ENCODE measurements at regions not wholly inside any gene's neighbourhood (a gene's known extent, or its start where the extent isn't known, plus 50 kb on each side); places are given as distances from the start of the nearest gene placed in this dataset.

DNA sequence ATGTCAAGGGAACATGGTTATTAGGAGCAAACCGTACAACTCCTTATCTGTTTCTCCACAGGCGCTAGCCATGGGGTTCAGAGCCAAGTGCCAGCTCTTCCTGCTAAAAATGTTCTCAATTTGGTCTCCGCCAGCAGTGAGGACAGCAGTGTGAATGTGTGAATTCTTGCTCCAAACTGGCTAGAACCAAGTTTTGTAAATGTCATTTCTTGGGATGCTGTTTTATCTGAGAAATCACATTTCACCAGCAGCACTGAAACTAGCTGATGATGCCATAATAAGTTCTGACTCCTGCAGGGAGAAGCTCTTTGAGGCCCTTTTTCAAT, 140.6 kb upstream of the LGALSL start:
- ATAC-seq (no peak), DNase-seq (no peak)
- Mint-ChIP-seq H3K9me3 (ENCODE audit: insufficient read depth) (no peaks in the 10 kb centered on the region), H3K4me1 (ENCODE audit: low read depth) (peaks cover 2% of the 10 kb centered on the region), H3K27me3 (ENCODE audit: low read depth) (peaks cover 12% of the 10 kb centered on the region), H3K36me3 (ENCODE audit: low read depth) (no peaks in the 10 kb centered on the region), H3K27ac (no peak overlapping the region), H3K4me3 (no peak overlapping the region)
- ChIA-PET CTCF (interaction anchor here (0.7 to 2.2 kb wide), 2 partner anchors 17 to 175 kb away, joined by 3 to 9 read pairs; no protein-coding TSS in a partner anchor), POLR2A (no interaction called here)

DNA sequence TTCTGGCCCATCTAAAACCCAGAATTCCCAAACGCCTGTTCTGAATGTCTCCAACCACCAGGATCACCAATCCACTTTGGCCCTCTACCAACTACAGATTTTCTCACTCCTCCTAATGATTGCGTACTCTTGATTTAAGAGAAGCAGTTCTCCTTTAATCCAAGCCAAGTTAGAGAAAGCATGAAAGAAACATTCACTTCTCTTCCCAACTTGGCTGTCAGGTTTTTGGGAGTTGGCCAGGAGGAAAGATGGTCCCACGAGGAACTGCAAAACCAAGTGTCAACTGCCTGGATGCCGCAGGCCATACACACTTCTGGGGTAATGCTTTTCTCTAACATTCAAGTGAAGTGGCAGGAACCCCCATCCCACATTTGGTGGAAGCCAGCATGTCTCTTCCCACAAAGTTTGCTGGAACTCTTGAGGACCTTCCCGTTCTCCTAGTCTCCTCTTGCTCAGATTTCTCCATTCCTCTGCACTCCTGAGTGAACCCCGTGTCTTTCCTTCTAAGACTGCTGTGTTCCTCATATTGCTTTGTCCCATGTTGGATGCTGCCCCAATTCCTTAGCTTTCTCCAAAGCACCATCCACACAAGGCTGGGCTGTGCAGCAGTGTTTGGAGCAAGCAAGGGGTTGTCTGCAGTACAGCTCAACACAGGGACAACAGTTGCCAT, 138.5 kb upstream of the LGALSL start:
- ATAC-seq (no peak), DNase-seq (no peak)
- Mint-ChIP-seq H3K4me3 (no peak overlapping the region), H3K36me3 (ENCODE audit: low read depth) (no peaks in the 10 kb centered on the region), H3K27me3 (ENCODE audit: low read depth) (peaks cover 12% of the 10 kb centered on the region), H3K4me1 (ENCODE audit: low read depth) (peaks cover 2% of the 10 kb centered on the region), H3K27ac (no peak overlapping the region), H3K9me3 (ENCODE audit: insufficient read depth) (no peaks in the 10 kb centered on the region)
- ChIA-PET CTCF (interaction anchor here (1.0 to 1.5 kb wide), 2 partner anchors 12 to 16 kb away, joined by 3 to 4 read pairs; no protein-coding TSS in a partner anchor), POLR2A (no interaction called here)

DNA sequence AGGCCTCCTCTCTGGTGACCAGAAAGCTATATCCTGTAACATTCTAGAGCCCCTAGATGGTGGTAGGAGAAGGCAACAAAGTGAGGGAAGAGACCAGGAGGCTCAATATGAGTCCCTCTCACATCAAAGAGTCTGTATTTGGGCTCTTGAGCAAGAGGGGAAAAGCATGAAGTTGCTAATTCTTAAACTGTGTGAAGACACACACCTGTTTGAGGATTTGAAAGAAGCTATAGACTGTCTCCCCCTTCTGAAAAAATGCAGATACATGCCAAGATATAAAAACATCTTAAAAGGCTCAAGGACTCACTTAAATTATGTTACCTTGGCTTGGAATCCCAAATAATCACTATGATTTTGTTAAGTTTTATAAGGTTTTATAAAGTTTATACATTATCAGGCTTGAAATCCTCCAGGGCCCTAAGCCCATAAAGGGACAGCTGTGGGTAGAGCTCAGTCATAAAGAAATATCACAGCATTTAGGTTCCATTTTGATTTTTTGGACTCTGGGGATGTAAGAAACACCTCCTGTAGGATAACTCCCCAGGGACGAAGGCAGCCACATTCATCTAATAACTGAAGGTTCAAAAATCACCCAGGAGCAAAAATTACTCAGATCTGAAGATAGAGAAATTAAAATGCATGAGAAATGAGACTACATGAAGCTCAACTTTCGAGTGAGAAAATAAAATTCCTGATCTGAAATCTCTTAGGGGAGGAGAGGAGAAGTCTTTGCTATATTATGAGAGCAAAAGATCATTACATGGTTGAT, 136.1 kb upstream of the LGALSL start:
- no peaks in the 10 kb centered on the region for H3K9me3 Mint-ChIP-seq (ENCODE audit: insufficient read depth)
- no peaks in the 10 kb centered on the region for H3K36me3 Mint-ChIP-seq (ENCODE audit: low read depth)
- ChIA-PET POLR2A (interaction anchor here (0.7 kb wide), 1 partner anchor 61 kb away, joined by 4 read pairs; no protein-coding TSS in a partner anchor), CTCF (interaction anchor here (1.2 to 2.7 kb wide), 6 partner anchors 10 to 278 kb away, joined by 4 to 16 read pairs (median 8); no protein-coding TSS in a partner anchor)
- DNase-seq (no peak), ATAC-seq (no peak)
- no peak overlapping the region for H3K4me3 Mint-ChIP-seq
- H3K27ac Mint-ChIP-seq, result no peak overlapping the region
- peaks cover 18% of the 10 kb centered on the region for H3K27me3 Mint-ChIP-seq (ENCODE audit: low read depth)
- H3K4me1 Mint-ChIP-seq (ENCODE audit: low read depth), result peaks cover 2% of the 10 kb centered on the region

DNA sequence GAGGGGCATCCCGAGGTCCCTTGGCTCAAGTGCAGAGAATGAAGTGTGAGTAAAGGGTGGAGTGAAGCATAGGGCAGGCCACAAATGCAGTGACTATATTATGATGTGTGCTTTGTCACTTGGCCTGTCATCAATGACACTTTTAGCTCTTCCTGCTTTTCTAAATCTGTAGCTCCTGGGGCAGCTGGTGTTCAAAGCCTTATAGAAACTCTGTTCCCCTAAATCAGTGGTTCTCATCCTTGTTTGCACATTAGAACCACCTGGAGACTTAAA, 135.6 kb upstream of the LGALSL start:
- DNase-seq, result no peak
- H3K4me3 Mint-ChIP-seq, result no peak overlapping the region

DNA sequence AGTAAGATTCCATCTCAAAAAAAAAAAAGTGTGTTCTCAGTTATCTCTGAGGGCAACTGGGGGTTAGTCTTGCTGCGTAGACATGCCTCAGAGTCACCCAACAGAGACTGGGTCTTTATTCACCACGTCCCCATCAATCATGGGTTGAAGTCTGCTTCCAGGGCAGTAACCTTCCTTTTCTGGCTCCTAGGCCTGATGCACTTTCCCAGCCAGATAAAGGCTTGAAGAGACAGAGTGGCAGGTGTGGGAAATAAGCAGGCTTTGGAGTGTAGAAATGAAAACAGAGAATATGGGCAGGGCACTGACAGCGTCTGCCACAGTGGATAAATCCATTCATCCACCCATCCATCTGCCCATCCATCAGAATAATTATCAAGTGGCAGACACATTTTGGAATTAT, 134.1 kb upstream of the LGALSL start:
- Mint-ChIP-seq H3K4me3 (no peak overlapping the region), H3K9me3 (ENCODE audit: insufficient read depth) (no peaks in the 10 kb centered on the region), H3K27ac (no peak overlapping the region), H3K4me1 (ENCODE audit: low read depth) (peaks cover 14% of the 10 kb centered on the region), H3K27me3 (ENCODE audit: low read depth) (peaks cover 20% of the 10 kb centered on the region), H3K36me3 (ENCODE audit: low read depth) (no peaks in the 10 kb centered on the region)
- no peak for DNase-seq
- ChIA-PET POLR2A (no interaction called here), CTCF (interaction anchor here (2.7 kb wide), 1 partner anchor 11 kb away, joined by 16 read pairs; no protein-coding TSS in a partner anchor)
- ATAC-seq, result no peak

More for the DNA sequence above, 135.6 kb upstream of the LGALSL start:
- no peak for ATAC-seq
- Mint-ChIP-seq H3K9me3 (ENCODE audit: insufficient read depth) (no peaks in the 10 kb centered on the region), H3K27ac (no peak overlapping the region), H3K36me3 (ENCODE audit: low read depth) (no peaks in the 10 kb centered on the region), H3K4me1 (ENCODE audit: low read depth) (peaks cover 6% of the 10 kb centered on the region), H3K27me3 (ENCODE audit: low read depth) (peaks cover 22% of the 10 kb centered on the region)
- ChIA-PET CTCF (interaction anchor here (1.2 to 2.7 kb wide), 6 partner anchors 9 to 279 kb away, joined by 4 to 16 read pairs (median 8); no protein-coding TSS in a partner anchor), POLR2A (interaction anchor here (0.7 to 0.8 kb wide), 2 partner anchors 10 to 61 kb away, joined by 3 to 4 read pairs; no protein-coding TSS in a partner anchor)

DNA sequence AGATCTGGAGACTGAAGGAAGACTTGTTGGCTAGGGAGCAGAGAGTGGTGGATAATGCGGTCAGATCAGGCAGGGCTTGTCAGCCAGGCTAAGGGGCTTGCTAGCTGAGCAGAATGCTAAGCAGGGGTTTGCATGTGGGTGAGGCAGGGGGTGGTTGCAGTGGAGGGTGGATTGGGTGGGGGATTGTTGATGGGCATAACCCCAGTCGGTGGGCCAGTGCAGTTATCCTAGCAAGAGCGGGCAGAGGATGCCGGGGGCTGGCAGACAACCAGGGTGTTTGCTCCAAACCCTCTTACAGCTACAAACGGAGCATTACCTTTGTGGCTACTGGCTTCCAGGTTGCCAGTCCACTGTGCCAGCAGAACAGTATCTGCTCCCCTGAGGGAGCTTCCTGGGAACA, 131.5 kb upstream of the LGALSL start:
- H3K36me3 Mint-ChIP-seq (ENCODE audit: low read depth), result no peaks in the 10 kb centered on the region
- H3K27me3 Mint-ChIP-seq (ENCODE audit: low read depth), result peaks cover 14% of the 10 kb centered on the region
- no peaks in the 10 kb centered on the region for H3K9me3 Mint-ChIP-seq (ENCODE audit: insufficient read depth)
- POLR2A ChIA-PET, result no interaction called here
- no peak overlapping the region for H3K27ac Mint-ChIP-seq
- H3K4me3 Mint-ChIP-seq, result no peak overlapping the region
- no peak for ATAC-seq
- CTCF ChIA-PET, result interaction anchor here (0.8 to 1.5 kb wide), 2 partner anchors 9 to 24 kb away, joined by 3 to 6 read pairs; no protein-coding TSS in a partner anchor
- DNase-seq, result no peak
- peaks cover 40% of the 10 kb centered on the region for H3K4me1 Mint-ChIP-seq (ENCODE audit: low read depth)

DNA sequence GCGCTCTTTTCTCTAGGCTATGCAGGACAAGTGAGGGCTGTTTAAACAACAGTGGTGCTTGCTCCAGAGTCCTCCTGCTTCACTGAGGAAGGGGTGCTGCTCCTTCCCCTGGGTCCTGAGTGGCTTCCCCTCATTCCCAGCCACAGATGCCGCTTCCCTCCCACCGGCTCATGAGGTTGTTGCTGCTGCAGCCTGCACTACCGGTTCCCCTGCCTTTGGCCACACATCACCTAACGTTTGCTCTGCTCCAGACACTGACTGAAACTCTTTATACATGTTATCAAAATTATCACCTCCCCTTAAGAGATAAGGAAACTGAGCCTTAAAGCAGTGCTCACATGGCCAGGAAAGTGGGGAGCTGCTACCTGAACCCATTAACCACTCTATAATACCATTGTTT, 130.8 kb upstream of the LGALSL start:
- CTCF ChIA-PET, result interaction anchor here (0.8 to 1.5 kb wide), 2 partner anchors 8 to 25 kb away, joined by 3 to 6 read pairs; no protein-coding TSS in a partner anchor
- Mint-ChIP-seq H3K4me1 (ENCODE audit: low read depth) (peaks cover 46% of the 10 kb centered on the region), H3K36me3 (ENCODE audit: low read depth) (no peaks in the 10 kb centered on the region), H3K9me3 (ENCODE audit: insufficient read depth) (no peaks in the 10 kb centered on the region), H3K27me3 (ENCODE audit: low read depth) (peaks cover 14% of the 10 kb centered on the region), H3K27ac (no peak overlapping the region), H3K4me3 (no peak overlapping the region)
- ATAC-seq, result no peak
- DNase-seq, result no peak
- POLR2A ChIA-PET, result no interaction called here

DNA sequence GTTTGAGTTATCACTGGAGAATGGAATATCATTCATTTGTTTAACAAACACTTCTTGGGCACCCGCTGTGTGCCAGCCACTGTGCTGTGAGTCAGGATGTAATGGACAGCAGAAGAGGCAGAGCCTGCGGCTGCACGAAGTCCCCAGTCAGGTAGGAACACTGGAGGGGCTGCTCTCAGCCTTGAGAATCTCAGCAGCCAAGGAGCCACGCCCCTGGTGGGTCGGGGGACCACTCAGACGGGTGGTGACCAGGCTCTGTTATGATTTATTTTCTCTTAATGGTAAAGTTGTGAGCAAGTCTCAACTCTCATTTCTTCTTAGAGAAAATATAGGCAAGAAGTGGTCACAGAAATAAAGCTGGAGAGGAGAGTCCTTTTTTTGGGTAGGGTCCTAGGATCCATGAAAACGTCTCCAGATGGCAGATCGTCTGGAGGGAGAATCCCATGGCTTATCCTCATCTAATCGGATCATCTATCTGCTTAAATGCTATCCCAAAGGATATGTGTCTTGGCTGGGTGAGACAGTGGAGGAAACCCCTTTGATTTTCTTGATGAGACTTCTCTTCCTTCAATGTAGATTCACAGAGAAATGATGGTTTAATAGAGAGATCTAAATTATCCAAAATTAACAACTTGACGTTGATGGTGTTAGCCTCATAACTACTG, 129.1 kb upstream of the LGALSL start:
- Mint-ChIP-seq H3K4me3 (no peak overlapping the region), H3K9me3 (ENCODE audit: insufficient read depth) (no peaks in the 10 kb centered on the region), H3K27me3 (ENCODE audit: low read depth) (peaks cover 18% of the 10 kb centered on the region), H3K36me3 (ENCODE audit: low read depth) (no peaks in the 10 kb centered on the region), H3K4me1 (ENCODE audit: low read depth) (peaks cover 54% of the 10 kb centered on the region), H3K27ac (no peak overlapping the region)
- ATAC-seq (no peak), DNase-seq (no peak)
- ChIA-PET POLR2A (interaction anchor here (0.5 to 2.9 kb wide), 2 partner anchors 29 to 183 kb away, joined by 3 to 24 read pairs; no protein-coding TSS in a partner anchor), CTCF (interaction anchor here (1.8 to 8.8 kb wide), 3 partner anchors 161 to 276 kb away, joined by 6 to 321 read pairs (median 230); partner anchors contain the start of gene AFTPH)

DNA sequence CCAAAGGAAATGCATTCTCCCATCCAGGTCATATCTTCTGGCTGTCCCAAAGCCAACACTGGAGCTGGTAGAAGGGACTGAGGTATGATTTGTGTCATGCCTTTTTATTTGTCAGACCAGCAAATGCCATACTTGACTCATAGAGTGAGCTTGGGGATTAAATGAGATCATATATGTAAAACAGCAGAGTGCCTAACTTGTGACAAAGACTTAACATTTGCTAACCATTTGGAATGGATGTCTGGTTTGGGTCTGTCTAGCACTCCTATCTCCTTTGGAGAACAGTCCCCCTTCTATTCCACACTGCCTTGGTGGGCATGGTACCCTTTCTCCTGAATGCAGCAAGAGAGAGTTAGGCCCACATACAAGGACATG, 128.5 kb upstream of the LGALSL start:
- H3K4me3 Mint-ChIP-seq, result peak overlapping the region; percentile 60
- H3K9me3 Mint-ChIP-seq (ENCODE audit: insufficient read depth), result no peaks in the 10 kb centered on the region
- H3K4me1 Mint-ChIP-seq (ENCODE audit: low read depth), result peaks cover 59% of the 10 kb centered on the region
- peaks cover 18% of the 10 kb centered on the region for H3K27me3 Mint-ChIP-seq (ENCODE audit: low read depth)
- H3K27ac Mint-ChIP-seq, result peak overlapping the region; percentile 89
- ChIA-PET POLR2A (interaction anchor here (0.5 to 2.9 kb wide), 7 partner anchors 153 to 902 kb away, joined by 3 to 24 read pairs (median 3); partner anchors contain the start of genes ACTR2 and UGP2), CTCF (interaction anchor here (0.9 to 8.8 kb wide), 15 partner anchors 17 to 303 kb away, joined by 3 to 321 read pairs (median 6); partner anchors contain the start of gene AFTPH)
- ATAC-seq, result no peak
- DNase-seq, result no peak
- H3K36me3 Mint-ChIP-seq (ENCODE audit: low read depth), result no peaks in the 10 kb centered on the region

DNA sequence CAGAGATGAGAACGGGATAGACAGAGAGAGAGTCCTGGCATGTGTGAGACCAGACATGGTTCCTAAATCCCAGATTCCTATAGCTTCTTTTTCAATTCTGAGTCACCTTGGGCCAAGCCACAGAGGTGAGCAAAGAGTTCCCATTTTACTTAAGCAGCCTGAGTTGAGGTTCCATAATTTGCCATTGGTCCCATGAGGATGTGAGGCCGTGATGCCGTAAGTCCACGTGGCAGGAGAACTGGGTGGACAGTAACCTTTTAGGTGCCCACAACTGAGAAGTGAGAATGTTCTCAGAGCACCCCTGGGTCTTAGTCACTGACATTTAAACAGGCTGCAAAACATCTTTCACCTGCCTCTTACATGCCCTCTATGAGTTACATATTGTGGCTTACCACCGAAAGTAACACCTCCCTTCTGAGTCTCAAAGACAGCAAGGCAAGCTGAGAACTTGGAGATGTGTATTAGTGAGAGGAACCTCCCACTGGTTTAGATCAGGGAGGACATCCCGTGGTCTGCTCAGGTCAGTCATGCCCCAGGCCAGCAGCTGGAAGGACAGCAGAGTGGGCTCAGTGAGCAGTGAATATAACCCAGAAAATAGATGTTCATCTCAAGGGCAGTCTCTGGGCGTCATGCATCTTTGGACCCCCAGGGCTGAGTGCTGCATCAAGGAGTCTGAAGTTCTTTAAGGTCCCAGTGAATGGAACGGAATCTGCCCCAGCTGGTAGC, 127.9 kb upstream of the LGALSL start:
- Mint-ChIP-seq H3K36me3 (ENCODE audit: low read depth) (no peaks in the 10 kb centered on the region), H3K27ac (peak overlapping the region; percentile 89), H3K4me3 (peak overlapping the region; percentile 60), H3K4me1 (ENCODE audit: low read depth) (peaks cover 64% of the 10 kb centered on the region), H3K9me3 (ENCODE audit: insufficient read depth) (no peaks in the 10 kb centered on the region), H3K27me3 (ENCODE audit: low read depth) (peaks cover 18% of the 10 kb centered on the region)
- peak; percentile 94 for ATAC-seq
- POLR2A ChIA-PET, result interaction anchor here (0.5 to 3.0 kb wide), 10 partner anchors 42 to 901 kb away, joined by 3 to 24 read pairs (median 3); partner anchors contain the start of genes ACTR2, AFTPH and UGP2
- CTCF ChIA-PET, result interaction anchor here (0.5 to 8.8 kb wide), 30 partner anchors 12 to 725 kb away, joined by 3 to 321 read pairs (median 4); partner anchors contain the start of gene AFTPH
- DNase-seq, result peak; percentile 80

DNA sequence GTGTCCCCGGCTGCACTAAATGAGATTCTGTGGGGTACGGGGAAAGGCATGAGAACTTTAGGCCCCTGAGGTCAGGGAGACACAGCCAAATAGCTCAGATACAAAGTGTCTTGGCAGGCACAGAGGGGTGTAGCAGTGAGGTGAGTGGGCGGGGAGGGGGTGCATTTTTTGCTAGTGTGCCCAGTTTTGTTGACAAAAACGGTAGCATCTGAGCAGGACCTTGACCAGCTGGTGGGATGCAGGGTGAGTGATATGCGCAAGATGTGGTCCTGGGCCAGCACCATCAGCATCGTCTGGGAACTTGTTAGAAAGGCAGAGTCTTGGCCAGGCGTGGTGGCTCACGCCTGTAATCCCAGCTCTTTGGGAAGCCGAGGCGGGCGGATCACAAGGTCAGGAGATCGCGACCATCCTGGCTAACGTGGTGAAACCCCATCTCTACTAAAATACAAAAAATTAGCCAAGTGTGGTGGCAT, 127.3 kb upstream of the LGALSL start:
- H3K4me3 Mint-ChIP-seq, result peak overlapping the region; percentile 60
- H3K4me1 Mint-ChIP-seq (ENCODE audit: low read depth), result peaks cover 70% of the 10 kb centered on the region
- peaks cover 18% of the 10 kb centered on the region for H3K27me3 Mint-ChIP-seq (ENCODE audit: low read depth)
- ChIA-PET CTCF (interaction anchor here (0.5 to 8.8 kb wide), 42 partner anchors 8 to 726 kb away, joined by 3 to 321 read pairs (median 6); partner anchors contain the start of gene AFTPH), POLR2A (interaction anchor here (0.9 to 3.0 kb wide), 7 partner anchors 43 to 485 kb away, joined by 3 to 24 read pairs (median 4); partner anchors contain the start of genes AFTPH and UGP2)
- ATAC-seq (no peak), DNase-seq (no peak)
- H3K9me3 Mint-ChIP-seq (ENCODE audit: insufficient read depth), result no peaks in the 10 kb centered on the region
- H3K27ac Mint-ChIP-seq, result peak overlapping the region; percentile 89
- no peaks in the 10 kb centered on the region for H3K36me3 Mint-ChIP-seq (ENCODE audit: low read depth)

Measured in activated CD8-positive, alpha-beta T cell treated with anti-CD3 and anti-CD28 coated beads, Interleukin-2, amount 10 ng/mL, durations not matched to agents 7 days and 5 days (primary cell).